ENCODE measurements at regions not wholly inside any gene's neighbourhood (a gene's known extent, or its start where the extent isn't known, plus 50 kb on each side); places are given as distances from the start of the nearest gene placed in this dataset.
A peak's percentile ranks its signal among the peaks of the same experiment; 100 is the strongest.

DNA sequence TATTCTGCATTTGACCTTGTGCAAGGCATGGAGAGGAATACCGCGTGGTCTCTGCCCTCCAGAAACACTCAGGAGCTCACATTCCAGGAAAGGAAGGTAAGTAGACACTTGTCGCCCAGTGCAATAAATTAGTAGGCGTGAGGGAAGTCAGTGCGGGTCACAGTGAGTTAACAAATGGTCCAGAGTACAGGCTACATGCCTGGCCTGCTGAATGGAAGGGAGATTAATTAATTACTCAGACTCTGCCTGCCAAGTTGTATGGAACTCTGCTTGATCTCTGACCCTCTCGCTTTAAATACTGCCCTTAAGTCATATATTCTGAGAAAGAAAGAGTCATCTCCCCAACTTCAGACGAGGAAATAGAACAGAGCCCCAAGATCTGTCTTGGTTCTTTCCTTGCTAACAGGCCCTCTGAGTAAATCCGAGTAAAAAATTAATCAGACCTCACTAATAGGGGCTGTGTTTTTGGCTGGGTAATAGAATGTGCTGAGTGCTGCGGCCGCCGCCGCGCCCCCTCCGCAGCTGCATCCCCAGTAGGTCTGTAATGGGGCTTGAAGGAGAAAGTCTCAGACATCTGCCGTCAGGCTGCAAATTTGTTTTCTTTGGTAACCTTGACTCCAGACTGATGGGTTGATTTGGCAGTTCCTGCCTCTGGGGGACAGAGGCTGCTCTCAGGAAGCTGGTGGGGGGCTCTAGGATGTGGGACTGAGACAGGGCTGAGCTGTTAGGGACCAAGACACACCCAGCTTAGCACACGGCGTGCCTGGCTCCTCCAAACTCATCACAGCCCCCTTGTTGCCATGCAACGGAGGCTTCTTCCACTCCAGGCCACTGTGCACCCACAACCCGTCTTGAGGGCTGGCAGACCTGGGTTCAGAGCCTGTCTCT lies 144.4 kb downstream of the NSG2 start:
- no peak overlapping the region for H3K4me3 ChIP-seq
- DNase-seq (ENCODE audit: low spot score): peak; percentile 50
- TF ChIP-seq, protein P1, sequence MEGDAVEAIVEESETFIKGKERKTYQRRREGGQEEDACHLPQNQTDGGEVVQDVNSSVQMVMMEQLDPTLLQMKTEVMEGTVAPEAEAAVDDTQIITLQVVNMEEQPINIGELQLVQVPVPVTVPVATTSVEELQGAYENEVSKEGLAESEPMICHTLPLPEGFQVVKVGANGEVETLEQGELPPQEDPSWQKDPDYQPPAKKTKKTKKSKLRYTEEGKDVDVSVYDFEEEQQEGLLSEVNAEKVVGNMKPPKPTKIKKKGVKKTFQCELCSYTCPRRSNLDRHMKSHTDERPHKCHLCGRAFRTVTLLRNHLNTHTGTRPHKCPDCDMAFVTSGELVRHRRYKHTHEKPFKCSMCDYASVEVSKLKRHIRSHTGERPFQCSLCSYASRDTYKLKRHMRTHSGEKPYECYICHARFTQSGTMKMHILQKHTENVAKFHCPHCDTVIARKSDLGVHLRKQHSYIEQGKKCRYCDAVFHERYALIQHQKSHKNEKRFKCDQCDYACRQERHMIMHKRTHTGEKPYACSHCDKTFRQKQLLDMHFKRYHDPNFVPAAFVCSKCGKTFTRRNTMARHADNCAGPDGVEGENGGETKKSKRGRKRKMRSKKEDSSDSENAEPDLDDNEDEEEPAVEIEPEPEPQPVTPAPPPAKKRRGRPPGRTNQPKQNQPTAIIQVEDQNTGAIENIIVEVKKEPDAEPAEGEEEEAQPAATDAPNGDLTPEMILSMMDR (IDR thresholded peaks at IDR 0.05): no peak
- H3K27ac ChIP-seq: no peak overlapping the region

DNA sequence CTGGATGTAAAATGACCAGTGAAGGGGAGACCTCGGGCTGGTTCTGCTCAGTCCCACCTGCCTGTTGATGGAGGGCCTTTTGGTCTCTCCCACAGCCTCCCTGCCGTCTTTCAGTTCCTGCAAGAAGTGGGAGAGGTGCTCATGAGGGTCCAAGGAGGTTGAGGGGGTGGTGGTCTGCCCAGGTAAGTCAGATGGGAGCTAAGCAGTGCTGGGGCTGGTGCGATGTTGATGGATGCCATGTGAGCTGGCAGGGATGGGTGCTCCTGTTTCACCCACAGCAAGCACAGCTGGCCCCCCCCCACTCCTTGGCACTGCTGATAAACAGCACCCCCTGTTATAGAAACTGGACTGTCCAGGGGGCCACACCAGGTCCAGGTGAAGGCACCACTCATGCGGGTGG lies 145.6 kb downstream of the NSG2 start:
- Histone ChIP-seq H3K4me3 (no peak overlapping the region), H3K27ac (no peak overlapping the region)
- TF ChIP-seq, protein P1 (IDR thresholded peaks at IDR 0.05): no peak
- peak; percentile 54 for DNase-seq (ENCODE audit: low spot score)

DNA sequence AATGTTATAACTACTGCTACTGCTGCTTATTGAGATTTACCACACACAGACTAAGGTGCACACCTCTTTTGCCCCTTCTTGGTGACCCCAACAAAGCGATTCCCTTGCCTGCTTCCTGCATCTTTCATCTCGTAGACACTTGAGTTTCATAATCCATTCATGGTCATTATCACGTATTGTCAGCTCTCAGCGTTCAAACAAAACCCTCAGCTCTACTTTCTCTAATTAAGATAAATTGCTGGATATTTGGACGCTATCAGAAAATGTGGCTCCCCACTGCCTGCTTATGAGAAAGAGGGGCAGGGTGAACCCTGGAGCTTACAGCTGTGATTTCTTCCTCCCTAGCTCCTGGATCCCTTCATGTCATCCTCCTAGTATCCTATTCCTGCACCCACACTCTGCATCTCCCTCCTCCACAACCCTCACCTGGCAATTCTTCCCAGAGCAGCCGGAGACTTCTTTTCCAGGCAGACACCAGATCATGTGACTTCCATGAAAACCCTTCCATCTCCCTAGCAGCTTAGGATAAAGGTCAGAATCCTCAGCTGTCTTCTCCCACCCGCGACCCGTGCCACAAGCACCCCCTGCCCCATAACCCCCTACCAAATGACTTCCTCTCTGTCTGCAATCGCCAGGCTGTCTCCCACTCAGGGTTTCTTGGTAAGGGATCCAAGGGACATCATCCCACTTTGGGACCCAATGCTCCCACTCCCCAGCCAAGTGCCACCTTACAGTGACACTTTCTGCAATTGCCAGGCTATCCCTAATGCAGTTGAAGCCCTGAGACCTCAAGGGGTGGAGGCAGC lies 146.5 kb downstream of the NSG2 start:
- TF ChIP-seq, protein P1 (IDR thresholded peaks at IDR 0.05): no peak
- Histone ChIP-seq H3K4me3 (no peak overlapping the region), H3K27ac (no peak overlapping the region)
- peak; percentile 35 for DNase-seq (ENCODE audit: low spot score)

DNA sequence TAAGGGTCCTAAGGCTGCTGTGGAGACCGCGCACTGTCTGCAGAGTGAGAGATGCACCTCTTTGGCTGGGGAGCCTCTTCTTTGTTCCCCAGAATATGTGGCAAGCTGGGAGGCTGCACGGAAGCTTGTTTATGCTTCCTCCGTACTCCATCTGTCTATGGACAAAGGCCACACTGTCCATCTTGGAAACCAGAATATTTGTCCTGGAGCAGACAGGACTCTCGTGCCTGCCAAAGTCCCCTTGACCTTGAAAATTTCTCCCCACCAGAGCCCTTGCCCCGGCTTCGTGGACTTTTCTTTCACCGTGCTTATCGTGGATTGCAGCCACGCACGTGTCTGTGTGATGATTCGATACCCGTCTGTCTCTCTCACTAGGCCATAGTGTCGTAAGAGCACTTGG lies 147.4 kb downstream of the NSG2 start:
- peak; percentile 29 for DNase-seq (ENCODE audit: low spot score)
- TF ChIP-seq, protein P1 (IDR thresholded peaks at IDR 0.05): no peak

DNA sequence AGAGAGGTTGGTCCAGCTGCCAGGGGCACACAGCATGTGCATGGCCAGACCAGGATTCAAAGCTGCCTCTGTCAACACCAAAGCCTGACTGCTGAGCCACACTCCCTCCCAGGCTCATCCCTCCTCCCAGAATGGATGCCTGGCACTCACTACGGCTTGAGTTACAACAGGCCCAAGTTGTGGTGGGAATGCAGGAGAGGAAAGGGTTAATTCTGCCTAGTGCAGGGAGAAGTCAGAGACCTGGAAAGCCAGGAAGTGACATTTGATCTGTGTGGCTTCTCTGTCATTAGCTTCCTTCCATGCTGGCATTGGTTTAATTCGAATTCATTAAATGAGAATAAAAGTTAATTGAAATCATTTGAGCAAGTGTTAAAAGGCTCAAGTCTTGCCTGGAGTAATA lies 150.0 kb downstream of the NSG2 start:
- TF ChIP-seq, protein P1 (IDR thresholded peaks at IDR 0.05): no peak
- H3K4me3 ChIP-seq: no peak overlapping the region
- DNase-seq (ENCODE audit: low spot score): no peak
- H3K27ac ChIP-seq: no peak overlapping the region

More for the DNA sequence above, 147.4 kb downstream of the NSG2 start:
- H3K4me3 ChIP-seq: no peak overlapping the region
- no peak overlapping the region for H3K27ac ChIP-seq

DNA sequence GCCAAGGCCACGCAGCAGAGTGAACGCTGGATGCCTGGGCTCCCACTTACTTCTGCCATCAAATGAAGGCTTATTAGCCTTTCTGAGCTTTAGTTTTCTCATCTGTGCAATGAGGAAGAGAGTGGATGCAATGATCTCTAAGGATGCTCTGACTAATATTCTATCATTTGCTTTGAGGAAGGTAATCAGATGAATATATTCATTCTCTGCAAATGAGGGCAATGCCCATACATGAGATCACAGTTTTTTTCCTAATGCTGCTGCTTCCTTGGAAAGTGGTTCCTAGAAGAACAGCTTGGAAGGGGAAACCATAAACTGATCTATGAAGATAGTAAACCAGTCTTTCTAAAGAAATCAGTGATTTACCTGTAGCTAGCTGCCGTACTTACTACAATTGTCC lies 152.4 kb downstream of the NSG2 start:
- H3K27ac ChIP-seq: no peak overlapping the region
- DNase-seq (ENCODE audit: low spot score): no peak
- H3K4me3 ChIP-seq: no peak overlapping the region
- TF ChIP-seq, protein P1 (IDR thresholded peaks at IDR 0.05): no peak

Data from coronary artery (tissue), 2 donors.